GM03348 (cell line): ENCODE measurements at regions not wholly inside any gene's neighbourhood (a gene's known extent, or its start where the extent isn't known, plus 50 kb on each side); places are given as distances from the start of the nearest gene placed in this dataset.
"Not testable (repeated sequence)": the region's sequence is repeated elsewhere in the genome, so short reads cannot be mapped to it uniquely, and the experiment has no call there.

Experiments
- DNase-seq: peaks from one replicate; pipeline ENCODE4 v3.0.0; 2012; ENCODE audit warnings: low spot score

- DNase-seq = no peak
Observed at GRCh38 chr11:101835506-101836063, 79.2 kb upstream of the CEP126 start.

GRCh38 chr11:101830475-101830874, 84.3 kb upstream of the CEP126 start:
- not testable (repeated sequence) for DNase-seq

GRCh38 chr11:101825531-101825930, 89.3 kb upstream of the CEP126 start:
- no peak for DNase-seq

- DNase-seq = no peak
Observed at GRCh38 chr11:101817581-101817980, 97.2 kb upstream of the CEP126 start.

GRCh38 chr11:101816613-101817012, 98.2 kb upstream of the CEP126 start:
- no peak for DNase-seq

GRCh38 chr11:101812546-101812945, 102.3 kb upstream of the CEP126 start:
- DNase-seq = no peak

- DNase-seq = no peak
Observed at GRCh38 chr11:101810546-101810945, 104.3 kb upstream of the CEP126 start.

GRCh38 chr11:101807531-101807930, 107.3 kb upstream of the CEP126 start:
- no peak for DNase-seq

- no peak for DNase-seq
Observed at GRCh38 chr11:101803651-101804050, 111.2 kb upstream of the CEP126 start.

- peak; percentile 11 for DNase-seq
Observed at GRCh38 chr11:101797335-101797734, 117.5 kb upstream of the CEP126 start.

GRCh38 chr11:101792814-101793213, 122.0 kb upstream of the CEP126 start:
- no peak for DNase-seq

GRCh38 chr11:101786916-101787315, 127.9 kb upstream of the CEP126 start:
- DNase-seq = no peak

GRCh38 chr11:101786421-101786820, 128.4 kb upstream of the CEP126 start:
- no peak for DNase-seq

GRCh38 chr11:101779167-101779566, 135.6 kb upstream of the CEP126 start:
- DNase-seq = not testable (repeated sequence)

- no peak for DNase-seq
Observed at GRCh38 chr11:101777476-101777875, 137.3 kb upstream of the CEP126 start.

- no peak for DNase-seq
Observed at GRCh38 chr11:101775033-101775432, 139.8 kb upstream of the CEP126 start.

- DNase-seq = no peak
Observed at GRCh38 chr11:101770648-101771047, 144.2 kb upstream of the CEP126 start.

- DNase-seq = no peak
Observed at GRCh38 chr11:101765932-101766331, 148.9 kb upstream of the CEP126 start.

GRCh38 chr11:101759771-101760450, 154.9 kb upstream of the CEP126 start:
- peak; percentile 17 for DNase-seq

GRCh38 chr11:101757741-101758140, 157.1 kb upstream of the CEP126 start:
- DNase-seq = no peak

- DNase-seq = no peak
Observed at GRCh38 chr11:101748572-101749344, 165.0 kb upstream of the TRPC6 start.

- DNase-seq = no peak
Observed at GRCh38 chr11:101745756-101746155, 161.9 kb upstream of the TRPC6 start.

GRCh38 chr11:101743828-101744227, 160.0 kb upstream of the TRPC6 start:
- no peak for DNase-seq
